Vagina (tissue), 2 donors: ENCODE measurements at regions not wholly inside any gene's neighbourhood (a gene's known extent, or its start where the extent isn't known, plus 50 kb on each side); places are given as distances from the start of the nearest gene placed in this dataset.

Experiments
- POLR2A ChIP-seq, 2 donors: fragments of 450-650 bp; IDR thresholded peaks; one replicate each; pipeline ENCODE4 v1.6.1; 2017; ENCODE audit warnings: antibody characterized with exemption in 2 of 2, mild to moderate bottlenecking in 2 of 2, moderate library complexity in 2 of 2
- TF ChIP-seq, protein P1 (sequence below), 3 experiments: fragments of 450-650 bp in 2 of 3; fragments of 200-600 bp in 1 of 3; sonication (generic) in 1 of 3; IDR thresholded peaks; one replicate each; pipeline ENCODE4 v1.5.1; 2017 to 2019; ENCODE audit warnings: antibody characterized with exemption in 3 of 3, mild to moderate bottlenecking in 2 of 3, moderate library complexity in 2 of 3

DNA sequence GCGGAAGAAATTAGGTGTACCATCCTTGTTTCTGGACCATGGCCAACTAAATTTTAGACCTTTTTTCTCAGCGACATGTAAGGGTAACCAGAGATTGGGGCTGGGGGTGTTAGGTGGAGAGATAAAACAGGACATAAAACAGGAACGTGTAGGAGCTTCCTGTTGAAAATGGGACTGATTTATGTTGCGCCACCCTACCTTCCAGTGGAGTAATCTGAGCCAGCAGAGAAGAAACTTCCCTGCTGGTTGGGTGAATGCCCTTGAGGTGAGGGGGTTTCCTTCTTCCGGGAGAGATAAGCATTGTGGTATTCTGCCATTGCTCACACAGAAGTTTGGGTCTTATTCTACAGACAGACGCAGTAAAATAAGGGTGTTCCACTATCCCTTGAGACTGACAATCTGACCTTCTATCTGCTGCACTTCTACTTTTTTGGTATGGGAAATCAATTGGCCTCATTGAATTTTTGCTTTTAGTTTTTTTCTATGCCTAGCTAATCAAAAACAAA is 417.6 kb downstream of the PCNX1 start:
- no peak for TF ChIP-seq POLR2A (IDR thresholded peaks at IDR 0.05)
- TF ChIP-seq, protein P1, sequence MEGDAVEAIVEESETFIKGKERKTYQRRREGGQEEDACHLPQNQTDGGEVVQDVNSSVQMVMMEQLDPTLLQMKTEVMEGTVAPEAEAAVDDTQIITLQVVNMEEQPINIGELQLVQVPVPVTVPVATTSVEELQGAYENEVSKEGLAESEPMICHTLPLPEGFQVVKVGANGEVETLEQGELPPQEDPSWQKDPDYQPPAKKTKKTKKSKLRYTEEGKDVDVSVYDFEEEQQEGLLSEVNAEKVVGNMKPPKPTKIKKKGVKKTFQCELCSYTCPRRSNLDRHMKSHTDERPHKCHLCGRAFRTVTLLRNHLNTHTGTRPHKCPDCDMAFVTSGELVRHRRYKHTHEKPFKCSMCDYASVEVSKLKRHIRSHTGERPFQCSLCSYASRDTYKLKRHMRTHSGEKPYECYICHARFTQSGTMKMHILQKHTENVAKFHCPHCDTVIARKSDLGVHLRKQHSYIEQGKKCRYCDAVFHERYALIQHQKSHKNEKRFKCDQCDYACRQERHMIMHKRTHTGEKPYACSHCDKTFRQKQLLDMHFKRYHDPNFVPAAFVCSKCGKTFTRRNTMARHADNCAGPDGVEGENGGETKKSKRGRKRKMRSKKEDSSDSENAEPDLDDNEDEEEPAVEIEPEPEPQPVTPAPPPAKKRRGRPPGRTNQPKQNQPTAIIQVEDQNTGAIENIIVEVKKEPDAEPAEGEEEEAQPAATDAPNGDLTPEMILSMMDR (IDR thresholded peaks at IDR 0.05), result no peak
